Panc1 (cell line): ENCODE measurements at regions not wholly inside any gene's neighbourhood (a gene's known extent, or its start where the extent isn't known, plus 50 kb on each side); places are given as distances from the start of the nearest gene placed in this dataset.

Experiments used
- ATAC-seq: fragments of 200-7000 bp; cut with Tn5 transposase; 2 replicates; pipeline ENCODE4 v1.9.1; 2020; ENCODE audit warnings: mild to moderate bottlenecking, moderate library complexity
- BruUV-seq: library from RNA; stranded (reverse); fragments of 400-500 nt; replicated peaks from 2 replicates; lab custom pipeline; 2021; lab: Mats Ljungman, UMichigan
- CTCF ChIA-PET: fragments of 300-600 bp; sonication (Branson Sonifier 250); formaldehyde crosslinking; loops from one replicate; lab custom pipeline; 2022; ENCODE audit warnings: antibody characterized with exemption; lab: Charles Lee
- POLR2A ChIA-PET: fragments of 300-600 bp; sonication (Branson Sonifier 250); formaldehyde crosslinking; loops from one replicate; lab custom pipeline; 2022; ENCODE audit warnings: antibody characterized with exemption; lab: Charles Lee
- DNase-seq: peaks from one replicate; pipeline ENCODE4 v3.0.0-alpha.2; 2010; ENCODE audit warnings: low read depth, low spot score
- H3K27ac ChIP-seq: 2 replicates; pipeline ENCODE4 v1.5.1; 2011; ENCODE audit warnings: mild to moderate bottlenecking, low read length, inconsistent platforms
- H3K27me3 ChIP-seq: fragments of 200-500 bp; sonication (Bioruptor generic); 2 replicates; pipeline ENCODE4 v1.6.0; 2014; ENCODE audit warnings: low read length, inconsistent platforms; ENCODE audit not compliant: control insufficient read depth, insufficient read depth
- H3K36me3 ChIP-seq: fragments of 200-500 bp; sonication (Bioruptor generic); 2 replicates; pipeline ENCODE4 v1.5.1; 2014; ENCODE audit warnings: inconsistent platforms, mild to moderate bottlenecking, low read length, moderate library complexity; ENCODE audit not compliant: control insufficient read depth, insufficient read depth
- H3K4me1 ChIP-seq: 2 replicates; pipeline ENCODE4 v1.5.1; 2011; ENCODE audit warnings: inconsistent platforms, mild to moderate bottlenecking, low read length, moderate library complexity; ENCODE audit not compliant: control insufficient read depth, insufficient read depth
- H3K4me3 ChIP-seq, 2 experiments: 2 replicates each; pipeline ENCODE4 v1.5.1; 2011 to 2012; ENCODE audit warnings: low read depth in 2 of 2, low read length in 2 of 2, mild to moderate bottlenecking in 2 of 2, inconsistent platforms in 1 of 2, moderate library complexity in 1 of 2
- H3K9me3 ChIP-seq: fragments of 200-500 bp; sonication (Bioruptor generic); 2 replicates; pipeline ENCODE4 v1.5.1; 2014; ENCODE audit warnings: low read depth, mild to moderate bottlenecking, inconsistent platforms, low read length, moderate library complexity; ENCODE audit not compliant: control insufficient read depth, insufficient read depth
- CTCF ChIP-seq: fragments of 450-650 bp; IDR thresholded peaks from 2 replicates; pipeline ENCODE4 v1.5.1; 2017; ENCODE audit warnings: mild to moderate bottlenecking
- POLR2AphosphoS5 ChIP-seq: IDR thresholded peaks from 2 replicates; pipeline ENCODE4 v1.6.1; 2012; ENCODE audit warnings: mild to moderate bottlenecking, low read depth, low read length, moderate library complexity
- REST ChIP-seq, 2 experiments: IDR thresholded peaks; 2 replicates each; pipeline ENCODE4 v1.6.1; 2011 to 2012; ENCODE audit warnings: low read depth in 2 of 2, control low read depth in 1 of 2, low read length in 1 of 2, mild to moderate bottlenecking in 1 of 2, moderate library complexity in 1 of 2; ENCODE audit not compliant: insufficient read depth in 1 of 2
- SIN3A ChIP-seq: IDR thresholded peaks from 2 replicates; pipeline ENCODE4 v1.6.1; 2012; ENCODE audit warnings: low read depth, mild to moderate bottlenecking, low read length, moderate library complexity, borderline replicate concordance; ENCODE audit not compliant: insufficient read depth
- TCF7L2 ChIP-seq: IDR thresholded peaks from 2 replicates; pipeline ENCODE4 v1.6.1; 2011; ENCODE audit warnings: mild to moderate bottlenecking, low read depth, low read length, inconsistent platforms
- in situ Hi-C: cut with HindIII; loops from 2 replicates; pipeline ENCODE4 v1.10.0; 2016; ENCODE audit warnings: low sequenced_read_pairs, low pct_unique_long_range_greater_than_20kb
- intact Hi-C: fragments of 100-400 bp; cut with micrococcal nuclease; formaldehyde crosslinking; loops from one replicate; pipeline ENCODE4 v1.10.0; 2022; ENCODE audit not compliant: unreplicated experiment

GRCh38 chr3:112761062-112761638 lies 85.5 kb downstream of the CD200R1L start:
- Histone ChIP-seq H3K27me3 (no peaks in the 10 kb centered on the region), H3K9me3 (no peaks in the 10 kb centered on the region), H3K27ac (no peak overlapping the region), H3K36me3 (no peaks in the 10 kb centered on the region), H3K4me3 (no peak overlapping the region), H3K4me1 (no peaks in the 10 kb centered on the region)
- BruUV-seq, result no TSS peak
- in situ Hi-C loops, result no loop called here
- ChIA-PET CTCF (no interaction called here), POLR2A (no interaction called here)
- no peak for DNase-seq
- intact Hi-C loops, result no loop called here
- ATAC-seq, result no peak
- no peak for TF ChIP-seq REST (IDR thresholded peaks at IDR 0.05; ENCODE audit: insufficient read depth in 1 of 2, low read depth in 2 of 2, low read length in 1 of 2)
- no peak for TF ChIP-seq POLR2AphosphoS5
- no peak for TF ChIP-seq SIN3A
- no peak for TF ChIP-seq CTCF
- TF ChIP-seq TCF7L2, result no peak

GRCh38 chr3:112759681-112760080 lies 87.0 kb downstream of the CD200R1L start:
- ATAC-seq, result no peak
- Histone ChIP-seq H3K36me3 (no peaks in the 10 kb centered on the region), H3K4me3 (no peak overlapping the region), H3K27ac (no peak overlapping the region), H3K27me3 (no peaks in the 10 kb centered on the region), H3K4me1 (no peaks in the 10 kb centered on the region), H3K9me3 (no peaks in the 10 kb centered on the region)
- no peak for TF ChIP-seq REST (IDR thresholded peaks at IDR 0.05; ENCODE audit: insufficient read depth in 1 of 2, low read depth in 2 of 2, low read length in 1 of 2)
- TF ChIP-seq TCF7L2, result no peak
- TF ChIP-seq SIN3A, result no peak
- TF ChIP-seq POLR2AphosphoS5, result no peak
- no peak for TF ChIP-seq CTCF
- ChIA-PET CTCF (no interaction called here), POLR2A (no interaction called here)
- in situ Hi-C loops (no loop called here), intact Hi-C loops (no loop called here)
- BruUV-seq, result no TSS peak
- DNase-seq, result no peak
